ENCODE measurements at regions not wholly inside any gene's neighbourhood (a gene's known extent, or its start where the extent isn't known, plus 50 kb on each side); places are given as distances from the start of the nearest gene placed in this dataset.
"Not testable (repeated sequence)": the region's sequence is repeated elsewhere in the genome, so short reads cannot be mapped to it uniquely, and the experiment has no call there.

GRCh38 chr2:67124531-67124930 is 272.6 kb upstream of the ETAA1 start:
- no peak for ATAC-seq (replicated peaks in 6 of 8)
- 57 to 100% (median 90%) methylated on average over 1 of the region's 1 CpG; no CpG with 5 or more reads in 6 of the 10 experiments for WGBS, 10 experiments
- Histone ChIP-seq H3K27ac (no peak overlapping the region), H3K4me3 (no peak overlapping the region), H3K4me1 (replicated peaks in 1 of 2) (no peaks in the 10 kb centered on the region)
- in situ Hi-C loops (cut with MboI; ENCODE audit: low pct_unique_long_range_greater_than_20kb in 2 of 9, low sequenced_read_pairs in 9 of 9, unreplicated experiment in 9 of 9): no loop called here

GRCh38 chr2:67130531-67131256 is 266.4 kb upstream of the ETAA1 start:
- peak in 2 of 8 experiments; percentile 33 to 38 for ATAC-seq (replicated peaks in 6 of 8)
- WGBS, 10 experiments: 0 to 88% (median 40%) methylated on average over 1 to 3 of the region's 3 CpGs; no CpG with 5 or more reads in 1 of the 10 experiments
- no peak overlapping the region for H3K4me3 ChIP-seq
- H3K4me1 ChIP-seq (replicated peaks in 1 of 2): peaks cover 8 to 10% of the 10 kb centered on the region in 2 donors
- H3K27ac ChIP-seq: no peak overlapping the region
- in situ Hi-C loops (cut with MboI; ENCODE audit: low pct_unique_long_range_greater_than_20kb in 2 of 9, low sequenced_read_pairs in 9 of 9, unreplicated experiment in 9 of 9): no loop called here

DNA sequence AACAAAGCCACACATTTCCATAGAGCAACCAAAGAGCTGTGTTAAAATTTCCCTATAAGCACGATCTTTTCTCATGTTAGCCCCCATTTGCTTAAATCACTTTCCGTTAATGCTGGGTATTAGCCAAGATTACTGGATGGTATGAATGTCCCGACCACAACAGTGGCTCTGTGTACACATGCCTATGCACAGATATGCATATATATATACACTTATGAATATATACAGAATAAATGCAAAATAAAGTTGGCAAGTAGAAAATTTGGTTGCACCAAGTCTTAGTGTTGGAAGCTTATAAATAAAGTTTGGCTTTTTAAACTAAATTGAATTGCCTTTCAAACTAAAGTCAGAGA is 265.9 kb upstream of the ETAA1 start:
- no peak overlapping the region for H3K4me3 ChIP-seq
- H3K4me1 ChIP-seq (replicated peaks in 1 of 2): peaks cover 8 to 10% of the 10 kb centered on the region in 2 donors
- in situ Hi-C loops (cut with MboI; ENCODE audit: low pct_unique_long_range_greater_than_20kb in 2 of 9, low sequenced_read_pairs in 9 of 9, unreplicated experiment in 9 of 9): no loop called here
- no peak overlapping the region for H3K27ac ChIP-seq
- peak in 1 of 8 experiments; percentile 75 for ATAC-seq (replicated peaks in 6 of 8)
- 17 to 90% (median 80%) methylated on average over 1 to 3 of the region's 3 CpGs; no CpG with 5 or more reads in 3 of the 10 experiments for WGBS, 10 experiments

DNA sequence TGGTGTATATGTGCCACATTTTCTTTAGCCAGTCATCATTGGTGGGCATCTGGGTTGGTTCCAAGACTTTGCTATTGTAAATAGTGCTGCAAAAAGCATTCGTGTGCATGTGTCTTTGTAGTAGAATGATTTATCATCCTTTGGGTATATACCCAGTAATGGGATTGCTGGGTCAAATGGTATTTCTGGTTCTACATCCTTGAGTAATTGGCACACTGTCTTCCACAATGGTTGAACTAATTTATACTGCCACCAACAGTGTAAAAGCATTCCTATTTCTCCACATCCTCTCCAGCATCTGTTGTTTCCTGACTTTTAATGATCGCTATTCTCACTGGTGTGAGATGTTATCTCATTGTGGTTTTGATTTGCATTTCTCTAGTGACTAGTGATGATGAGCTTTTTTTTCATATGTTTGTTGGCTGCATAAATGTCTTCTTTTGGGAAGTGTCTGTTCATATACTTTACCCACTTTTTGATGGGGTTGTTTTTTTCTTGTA is 264.6 kb upstream of the ETAA1 start:
- 43 to 100% (median 100%) methylated on average over 1 to 2 of the region's 2 CpGs; no CpG with 5 or more reads in 1 of the 10 experiments for WGBS, 10 experiments
- ATAC-seq (replicated peaks in 6 of 8); H3K27ac ChIP-seq; H3K4me3 ChIP-seq; in situ Hi-C loops (cut with MboI; ENCODE audit: low pct_unique_long_range_greater_than_20kb in 2 of 9, low sequenced_read_pairs in 9 of 9, unreplicated experiment in 9 of 9): not testable (repeated sequence)
- H3K4me1 ChIP-seq (replicated peaks in 1 of 2): peaks cover 8 to 10% of the 10 kb centered on the region in 2 donors

DNA sequence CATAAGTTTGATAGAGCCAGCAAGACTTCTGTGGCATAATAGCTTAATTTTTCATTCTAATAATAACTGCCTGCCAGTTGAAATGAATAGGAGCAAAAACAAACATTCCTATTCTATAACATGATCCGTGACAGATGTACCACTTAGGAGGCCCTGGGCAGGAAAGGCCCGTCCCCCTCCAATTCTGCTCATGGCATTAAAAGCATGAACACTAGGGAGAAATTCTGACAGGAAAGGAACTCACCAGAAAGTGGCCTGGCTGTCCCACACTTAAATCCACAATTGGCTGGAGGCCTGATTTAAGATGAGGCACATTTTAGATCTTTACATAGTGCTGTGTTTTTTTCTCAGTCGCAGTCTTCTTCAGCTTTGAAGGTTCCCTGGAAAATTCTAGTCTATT is 261.9 kb upstream of the ETAA1 start:
- Histone ChIP-seq H3K27ac (no peak overlapping the region), H3K4me1 (replicated peaks in 1 of 2) (peaks cover 8% of the 10 kb centered on the region in 2 donors), H3K4me3 (no peak overlapping the region)
- ATAC-seq (replicated peaks in 6 of 8): no peak
- 30 to 90% (median 44%) methylated on average over 1 to 3 of the region's 3 CpGs; no CpG with 5 or more reads in 3 of the 10 experiments for WGBS, 10 experiments
- in situ Hi-C loops (cut with MboI; ENCODE audit: low pct_unique_long_range_greater_than_20kb in 2 of 9, low sequenced_read_pairs in 9 of 9, unreplicated experiment in 9 of 9): no loop called here

DNA sequence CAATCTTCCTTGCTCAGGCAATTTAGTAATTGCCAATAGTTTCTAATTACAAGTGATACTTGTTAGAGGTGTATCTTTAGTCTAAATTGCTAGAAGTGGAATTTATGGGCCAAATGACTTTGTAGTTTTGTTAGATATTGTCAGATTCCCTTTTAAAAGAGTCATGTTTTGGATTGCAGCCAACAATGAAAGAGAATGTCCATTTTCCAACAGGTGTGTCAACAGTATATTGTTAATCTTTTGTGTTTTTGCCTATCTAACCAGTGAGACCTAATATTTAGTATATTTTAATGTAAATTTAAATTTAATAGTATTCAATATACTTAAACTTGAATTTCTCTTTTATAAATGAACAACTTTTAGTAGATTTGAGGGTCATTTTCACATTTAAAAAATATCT is 259.4 kb upstream of the ETAA1 start:
- Histone ChIP-seq H3K4me3 (no peak overlapping the region), H3K4me1 (replicated peaks in 1 of 2) (peaks cover 0 to 6% of the 10 kb centered on the region in 2 donors), H3K27ac (no peak overlapping the region)
- in situ Hi-C loops (cut with MboI; ENCODE audit: low pct_unique_long_range_greater_than_20kb in 2 of 9, low sequenced_read_pairs in 9 of 9, unreplicated experiment in 9 of 9): no loop called here
- ATAC-seq (replicated peaks in 6 of 8): no peak

DNA sequence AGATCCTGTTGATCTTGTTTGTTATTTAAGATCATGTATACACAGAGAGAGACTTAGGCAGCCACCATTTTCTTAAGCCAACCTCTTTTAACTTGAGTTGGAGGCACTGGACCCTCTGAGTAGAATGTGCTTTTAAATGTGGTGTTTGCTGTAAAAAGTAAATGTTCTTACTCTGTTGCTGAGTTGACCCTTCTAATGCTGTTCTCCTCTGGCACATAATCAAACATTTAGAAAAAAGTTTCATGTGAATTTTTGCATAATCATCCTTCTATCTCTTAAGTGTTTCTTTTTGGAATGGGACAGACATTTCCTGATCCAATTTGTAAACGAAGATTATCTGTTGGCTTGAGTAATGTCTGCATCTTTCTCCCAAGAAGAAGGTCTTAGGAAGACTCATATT is 255.1 kb upstream of the ETAA1 start:
- Histone ChIP-seq H3K27ac (no peak overlapping the region), H3K4me1 (replicated peaks in 1 of 2) (no peaks in the 10 kb centered on the region), H3K4me3 (no peak overlapping the region)
- ATAC-seq (replicated peaks in 6 of 8): no peak
- in situ Hi-C loops (cut with MboI; ENCODE audit: low pct_unique_long_range_greater_than_20kb in 2 of 9, low sequenced_read_pairs in 9 of 9, unreplicated experiment in 9 of 9): no loop called here
- 0 to 100% (median 67%) methylated on average over 1 of the region's 1 CpG for WGBS, 10 experiments

DNA sequence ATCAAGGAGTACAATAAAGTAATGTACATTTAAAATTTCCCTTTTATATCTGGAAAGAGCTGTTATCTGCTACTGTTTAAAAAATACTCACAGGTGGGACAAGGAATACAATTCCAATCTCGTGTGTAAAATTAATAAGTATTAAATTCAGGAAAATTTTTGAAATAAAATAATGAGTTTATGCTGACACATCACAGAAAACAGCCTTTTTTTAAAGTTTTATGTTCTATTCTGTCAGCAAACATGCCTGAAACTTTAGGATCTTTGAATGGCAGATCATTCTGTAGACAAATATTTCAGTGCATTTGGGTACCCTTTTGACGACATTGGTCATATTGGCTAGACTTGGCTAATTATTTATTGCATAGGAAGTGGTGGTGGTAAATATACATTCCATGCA is 254.4 kb upstream of the ETAA1 start:
- 56 to 100% (median 76%) methylated on average over 2 of the region's 2 CpGs; no CpG with 5 or more reads in 2 of the 10 experiments for WGBS, 10 experiments

DNA sequence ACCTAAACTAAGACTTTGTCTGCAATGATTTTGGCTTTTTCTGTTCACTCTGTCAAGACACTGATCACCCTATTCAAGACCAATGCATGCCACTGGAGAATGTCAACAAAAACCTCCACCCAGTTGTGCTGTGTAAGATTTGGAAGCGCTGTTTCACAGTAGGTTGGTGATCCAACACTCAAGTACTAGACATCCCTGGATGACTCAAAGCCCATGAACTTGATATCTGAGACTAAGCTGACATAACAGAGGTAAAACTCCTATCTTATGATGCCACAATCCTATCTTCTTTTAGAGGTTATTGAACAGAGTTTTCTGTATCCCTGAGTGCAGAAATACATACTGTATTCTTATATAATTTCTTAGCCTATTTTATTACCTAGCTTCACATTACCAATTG is 251.3 kb upstream of the ETAA1 start:
- no peak for ATAC-seq (replicated peaks in 6 of 8)
- in situ Hi-C loops (cut with MboI; ENCODE audit: low pct_unique_long_range_greater_than_20kb in 2 of 9, low sequenced_read_pairs in 9 of 9, unreplicated experiment in 9 of 9): no loop called here
- Histone ChIP-seq H3K27ac (no peak overlapping the region), H3K4me3 (no peak overlapping the region), H3K4me1 (replicated peaks in 1 of 2) (no peaks in the 10 kb centered on the region)
- 67 to 100% (median 88%) methylated on average over 1 of the region's 1 CpG; no CpG with 5 or more reads in 4 of the 10 experiments for WGBS, 10 experiments

More for the DNA sequence above, 254.4 kb upstream of the ETAA1 start:
- in situ Hi-C loops (cut with MboI; ENCODE audit: low pct_unique_long_range_greater_than_20kb in 2 of 9, low sequenced_read_pairs in 9 of 9, unreplicated experiment in 9 of 9): no loop called here
- ATAC-seq (replicated peaks in 6 of 8): no peak
- Histone ChIP-seq H3K27ac (no peak overlapping the region), H3K4me1 (replicated peaks in 1 of 2) (no peaks in the 10 kb centered on the region), H3K4me3 (no peak overlapping the region)

DNA sequence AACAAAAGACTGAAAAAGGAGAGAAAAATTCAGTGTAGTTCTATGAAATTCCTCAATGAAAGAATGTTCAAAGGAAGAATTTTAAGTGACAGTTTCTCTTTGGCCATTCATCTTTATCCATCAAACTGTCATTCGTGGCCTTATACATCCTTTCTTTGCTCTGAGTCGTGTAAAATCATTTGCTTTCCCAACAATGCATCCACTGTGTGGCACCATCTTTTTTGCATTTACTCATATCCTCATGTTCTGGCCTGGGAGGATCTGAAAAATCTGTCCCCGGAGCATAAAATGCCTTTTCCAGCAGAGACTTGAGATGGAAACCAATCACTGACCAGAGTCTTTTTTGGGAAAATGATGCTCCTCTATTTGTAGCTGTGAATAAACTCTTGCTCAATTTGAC is 240.3 kb upstream of the ETAA1 start:
- H3K27ac ChIP-seq: no peak overlapping the region
- no peaks in the 10 kb centered on the region for H3K4me1 ChIP-seq (replicated peaks in 1 of 2)
- ATAC-seq (replicated peaks in 6 of 8): peak in 1 of 8 experiments; percentile 30
- WGBS, 10 experiments: 12 to 60% (median 37%) methylated on average over 1 to 3 of the region's 3 CpGs; no CpG with 5 or more reads in 1 of the 10 experiments
- in situ Hi-C loops (cut with MboI; ENCODE audit: low pct_unique_long_range_greater_than_20kb in 2 of 9, low sequenced_read_pairs in 9 of 9, unreplicated experiment in 9 of 9): no loop called here
- no peak overlapping the region for H3K4me3 ChIP-seq

DNA sequence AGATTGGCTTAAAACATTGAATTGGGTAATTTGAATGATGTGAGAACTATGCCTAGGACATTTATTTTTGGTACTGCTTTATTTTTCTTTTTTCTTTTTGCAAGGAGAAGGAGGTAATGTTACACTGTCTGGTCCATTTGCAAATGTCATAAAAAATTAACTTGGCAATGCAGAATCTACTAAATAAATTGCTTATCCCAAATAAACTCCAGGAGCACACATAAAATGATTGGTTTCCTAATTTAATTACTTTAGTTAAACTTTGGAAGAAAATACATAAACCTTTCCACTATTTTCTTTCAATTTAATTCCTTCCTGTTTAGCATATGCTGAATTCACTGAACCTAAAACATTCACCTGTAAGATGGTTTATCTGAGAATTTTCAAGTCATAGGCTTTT is 238.4 kb upstream of the ETAA1 start:
- in situ Hi-C loops (cut with MboI; ENCODE audit: low pct_unique_long_range_greater_than_20kb in 2 of 9, low sequenced_read_pairs in 9 of 9, unreplicated experiment in 9 of 9): no loop called here
- no peak for ATAC-seq (replicated peaks in 6 of 8)
- H3K4me3 ChIP-seq: no peak overlapping the region

GRCh38 chr2:67159929-67160328 is 237.2 kb upstream of the ETAA1 start:
- peak in 2 of 8 experiments; percentile 10 to 21 for ATAC-seq (replicated peaks in 6 of 8)
- H3K4me1 ChIP-seq (replicated peaks in 1 of 2): peaks cover 0 to 5% of the 10 kb centered on the region in 2 donors
- in situ Hi-C loops (cut with MboI; ENCODE audit: low pct_unique_long_range_greater_than_20kb in 2 of 9, low sequenced_read_pairs in 9 of 9, unreplicated experiment in 9 of 9): no loop called here
- H3K27ac ChIP-seq: no peak overlapping the region
- no peak overlapping the region for H3K4me3 ChIP-seq
- 74 to 100% (median 88%) methylated on average over 1 to 4 of the region's 4 CpGs; no CpG with 5 or more reads in 2 of the 10 experiments for WGBS, 10 experiments

More for the DNA sequence above, 238.4 kb upstream of the ETAA1 start:
- H3K27ac ChIP-seq: no peak overlapping the region
- no peaks in the 10 kb centered on the region for H3K4me1 ChIP-seq (replicated peaks in 1 of 2)

DNA sequence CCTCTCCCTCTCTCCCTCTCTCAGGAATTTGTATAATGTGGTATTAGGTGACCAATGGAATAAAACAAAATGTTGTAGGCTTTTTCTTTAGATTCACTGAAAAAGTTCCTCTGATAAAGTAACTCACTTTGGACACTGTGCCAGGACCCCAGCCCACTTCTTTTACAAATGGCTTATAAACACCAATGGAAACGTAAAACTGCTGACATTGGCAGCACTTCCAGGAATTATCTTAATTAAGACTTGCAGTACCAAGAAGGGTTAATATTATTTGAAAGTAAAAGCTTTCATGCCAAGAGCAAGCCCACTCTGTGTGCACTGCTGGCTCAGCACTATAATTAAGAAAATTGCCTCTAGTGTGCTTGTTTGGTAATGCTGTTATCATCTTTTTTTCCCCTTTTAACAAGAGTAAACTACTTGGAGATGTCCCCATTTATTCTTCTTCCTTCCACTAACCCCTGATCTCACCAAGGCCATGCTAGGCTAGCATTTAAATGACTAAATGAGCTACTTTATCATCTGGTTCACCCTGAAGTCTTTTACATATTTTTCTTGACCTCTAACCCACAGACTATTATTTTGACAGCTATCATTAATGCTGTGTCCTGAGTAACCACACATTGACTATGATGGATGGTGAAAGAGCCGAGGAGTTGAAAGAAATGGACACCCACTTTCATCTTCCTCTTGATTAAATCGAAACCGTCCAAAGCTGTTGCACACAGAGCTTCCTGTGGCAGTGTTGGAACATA is 232.2 kb upstream of the ETAA1 start:
- WGBS, 10 experiments: 25 to 80% (median 53%) methylated on average over 1 to 4 of the region's 4 CpGs
- peaks cover 3 to 14% of the 10 kb centered on the region in 2 donors for H3K4me1 ChIP-seq (replicated peaks in 1 of 2)
- in situ Hi-C loops (cut with MboI; ENCODE audit: low pct_unique_long_range_greater_than_20kb in 2 of 9, low sequenced_read_pairs in 9 of 9, unreplicated experiment in 9 of 9): no loop called here
- no peak overlapping the region for H3K27ac ChIP-seq
- ATAC-seq (replicated peaks in 6 of 8): peak in 5 of 8 experiments; percentile 51 to 79 (median 64)
- H3K4me3 ChIP-seq: no peak overlapping the region

Measured in motor neuron (in vitro differentiated cells).